Activated CD4-positive, alpha-beta T cell treated with anti-CD3 and anti-CD28 coated beads, Interleukin-2, amount 50 U/mL, for 16 hours (primary cell): ENCODE measurements at regions not wholly inside any gene's neighbourhood (a gene's known extent, or its start where the extent isn't known, plus 50 kb on each side); places are given as distances from the start of the nearest gene placed in this dataset.

ENCODE experiments used
- DNase-seq: peaks from one replicate; pipeline ENCODE4 v3.0.0-alpha.2; 2020

- DNase-seq: peak; percentile 63
Measured at GRCh38 chr13:99859178-99860177, 112.1 kb downstream of the ZIC5 start.

DNA sequence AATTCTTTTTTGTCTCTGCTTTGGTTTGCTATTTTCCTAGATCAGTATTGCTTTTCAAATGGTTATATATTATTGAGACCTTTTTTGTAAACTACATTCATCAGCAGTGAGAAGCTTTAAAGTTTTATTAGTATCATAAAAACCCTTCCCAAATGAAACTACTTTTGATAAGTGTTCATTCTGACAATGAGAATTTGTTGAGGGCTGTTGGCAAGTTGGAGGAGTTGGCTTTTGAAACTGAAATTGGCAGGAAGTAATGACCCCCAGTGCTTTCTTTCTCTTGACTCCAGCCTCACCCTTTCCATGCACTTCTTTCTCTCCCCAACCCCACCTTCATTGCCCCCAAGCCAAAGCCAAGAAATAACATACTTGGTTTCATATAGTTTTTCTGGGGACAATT, 113.8 kb downstream of the ZIC5 start:
- DNase-seq: no peak

DNA sequence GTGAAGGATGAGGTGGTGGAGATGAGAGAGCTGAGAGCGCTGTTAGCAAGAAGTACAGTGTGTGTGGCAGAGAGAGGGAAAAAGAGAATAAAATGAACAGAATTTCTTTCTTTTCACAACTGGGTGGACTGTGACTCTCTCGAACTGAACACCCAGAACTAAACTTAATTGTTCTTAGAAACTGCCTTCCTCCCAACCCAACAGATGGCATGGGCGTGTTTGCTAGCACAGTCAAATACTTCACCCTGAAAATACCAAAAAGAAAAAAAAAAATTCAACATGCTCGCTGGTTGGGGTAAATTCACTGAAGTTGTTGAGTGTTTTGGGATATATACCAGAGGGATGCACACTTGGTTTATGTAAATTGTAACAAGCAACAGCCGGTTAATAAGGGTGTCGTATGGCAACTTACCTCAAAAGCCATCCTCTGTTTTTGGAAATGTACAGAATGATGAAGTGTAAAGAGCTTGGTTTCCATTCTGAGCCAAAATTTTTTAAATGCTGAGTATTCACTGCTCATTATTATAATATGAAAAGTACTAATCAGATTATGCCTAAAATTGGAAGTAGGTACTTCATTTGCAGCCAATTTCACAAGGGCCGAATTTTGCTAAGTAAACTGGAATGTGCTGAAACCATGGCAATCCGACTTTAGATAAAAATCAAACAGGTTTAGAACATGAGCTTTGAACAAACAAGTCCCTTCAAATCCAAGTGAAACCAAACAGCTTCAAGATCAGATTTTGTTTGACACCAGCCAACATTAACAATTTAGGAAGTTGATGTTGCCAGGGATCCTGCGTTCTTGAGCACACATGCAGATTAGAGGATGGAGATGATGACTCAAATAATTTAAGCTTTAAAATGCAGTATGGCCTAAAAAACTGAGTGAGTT, 115.8 kb downstream of the ZIC5 start:
- DNase-seq: no peak

- no peak for DNase-seq
Measured at GRCh38 chr13:99854366-99854765, 117.2 kb downstream of the ZIC5 start.

DNA sequence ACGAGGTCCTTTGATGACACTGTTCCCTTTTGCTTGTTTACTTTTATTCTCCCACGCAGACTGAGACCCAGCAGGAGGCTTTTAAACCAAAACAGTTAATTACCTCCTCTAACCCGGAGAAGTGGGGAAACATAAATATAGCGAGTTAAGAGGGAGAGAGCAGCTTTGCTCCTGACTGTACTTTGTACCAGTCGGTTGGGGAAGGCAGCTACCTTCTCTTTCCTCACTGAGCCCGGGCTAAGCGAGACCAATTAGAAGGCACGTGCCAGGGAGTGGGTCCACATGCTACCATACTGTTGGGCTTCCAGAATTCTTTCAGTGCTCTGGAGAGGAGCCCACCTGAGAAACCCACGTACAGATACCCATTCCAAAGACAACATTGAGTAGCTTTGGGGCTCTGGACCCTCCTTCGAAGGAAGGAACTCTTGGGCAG, 124.2 kb downstream of the ZIC5 start:
- DNase-seq: no peak

GRCh38 chr13:99845161-99845874, 126.2 kb downstream of the ZIC5 start:
- DNase-seq: no peak

- no peak for DNase-seq
Measured at GRCh38 chr13:99844421-99844820, 127.1 kb downstream of the ZIC5 start.

DNA sequence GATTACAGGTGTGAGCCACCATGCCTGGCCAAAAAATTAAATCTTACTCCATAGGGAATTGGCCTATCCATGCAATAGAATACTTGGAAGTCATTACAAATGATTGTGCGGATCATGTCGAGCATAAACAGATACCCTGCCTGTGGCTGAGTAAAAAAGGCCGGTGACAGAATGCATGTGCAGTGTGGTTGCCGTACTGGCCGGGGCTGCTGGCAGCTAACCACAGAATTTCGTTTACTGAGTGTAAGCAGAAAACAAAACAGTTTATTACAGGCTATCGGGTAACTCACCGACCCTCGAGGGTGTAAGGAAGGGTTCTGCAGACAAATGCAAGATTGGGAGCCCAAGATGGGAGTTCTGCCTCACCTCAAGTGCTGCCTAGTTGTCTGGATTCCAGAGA, 127.7 kb downstream of the ZIC5 start:
- no peak for DNase-seq

DNA sequence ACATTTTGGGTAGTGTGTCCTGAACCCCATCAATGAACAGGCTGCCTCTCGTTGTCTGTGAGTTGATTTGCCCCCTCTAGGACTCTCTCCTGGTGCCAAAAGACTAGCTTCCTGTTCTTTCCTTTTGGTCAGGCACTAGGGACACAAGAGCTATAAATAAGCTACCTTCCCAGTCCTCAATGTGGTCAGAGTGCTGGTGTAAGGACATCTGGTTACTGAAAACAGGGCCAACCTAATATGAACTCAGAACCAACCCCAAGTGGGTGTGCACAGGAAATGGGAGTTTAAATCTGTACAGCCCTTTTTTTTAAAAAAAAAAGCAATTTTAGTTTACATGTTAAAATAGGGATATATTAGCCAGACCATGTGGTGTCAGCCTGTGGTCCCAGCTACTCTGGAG, 129.2 kb downstream of the ZIC5 start:
- no peak for DNase-seq

DNA sequence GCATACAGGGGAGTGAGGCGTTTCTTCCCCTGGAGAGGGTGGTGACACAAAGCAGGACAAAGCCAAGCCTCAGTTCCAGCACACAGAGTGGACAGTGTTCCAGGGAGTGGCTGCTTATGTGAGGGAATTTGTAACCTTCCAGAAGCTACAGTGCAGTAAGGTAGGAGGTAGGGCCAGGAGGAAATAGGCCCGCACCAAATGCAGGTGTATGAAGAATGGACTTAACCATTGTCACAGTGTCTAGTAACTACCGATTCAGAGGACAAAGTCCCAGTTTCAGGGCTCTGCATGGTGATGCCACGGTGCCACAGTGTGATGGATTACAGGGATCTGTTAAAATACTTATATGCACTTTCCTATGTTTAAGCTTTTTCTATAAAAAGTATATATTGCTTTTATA, 135.3 kb downstream of the ZIC5 start:
- no peak for DNase-seq

DNA sequence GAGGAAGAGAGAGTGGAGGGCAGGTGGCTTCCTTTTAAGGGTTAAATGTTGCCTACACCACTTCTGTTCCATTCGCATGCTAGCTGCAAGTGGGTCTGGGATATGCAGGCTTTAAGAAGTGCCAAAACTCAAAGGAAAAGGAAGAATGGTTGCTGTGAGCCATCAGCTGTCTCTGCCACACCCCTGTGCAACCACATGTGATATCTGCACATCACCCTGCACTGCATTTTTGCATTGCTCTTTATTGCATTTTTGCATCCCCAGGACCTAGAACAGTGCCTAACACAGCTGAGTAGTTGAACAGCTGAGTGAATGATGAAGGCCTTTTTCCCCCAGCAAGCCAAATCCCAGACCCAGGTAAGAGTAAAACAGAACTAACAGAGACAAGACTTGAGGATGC, 136.1 kb downstream of the ZIC5 start:
- DNase-seq: no peak

DNA sequence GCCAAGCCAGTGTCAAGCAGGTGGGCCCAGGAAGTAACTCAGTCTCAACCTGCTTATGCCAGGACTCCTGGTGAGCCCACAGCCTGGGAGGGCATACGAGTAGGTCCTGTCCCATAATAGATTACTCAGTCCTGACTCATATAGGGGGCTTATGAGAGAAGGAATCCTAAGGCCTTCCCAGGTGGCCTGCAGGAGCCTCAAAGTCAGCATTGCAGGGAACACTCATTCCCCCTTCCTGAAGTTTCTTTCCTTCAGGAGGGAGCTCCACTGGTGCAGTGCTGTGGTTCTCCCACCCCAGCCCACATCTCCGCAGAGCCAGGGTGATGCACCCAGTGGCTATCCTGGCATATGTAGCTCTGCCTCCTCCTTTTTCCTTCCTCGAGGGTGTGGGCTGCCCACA, 137.3 kb downstream of the ZIC5 start:
- DNase-seq: no peak

DNA sequence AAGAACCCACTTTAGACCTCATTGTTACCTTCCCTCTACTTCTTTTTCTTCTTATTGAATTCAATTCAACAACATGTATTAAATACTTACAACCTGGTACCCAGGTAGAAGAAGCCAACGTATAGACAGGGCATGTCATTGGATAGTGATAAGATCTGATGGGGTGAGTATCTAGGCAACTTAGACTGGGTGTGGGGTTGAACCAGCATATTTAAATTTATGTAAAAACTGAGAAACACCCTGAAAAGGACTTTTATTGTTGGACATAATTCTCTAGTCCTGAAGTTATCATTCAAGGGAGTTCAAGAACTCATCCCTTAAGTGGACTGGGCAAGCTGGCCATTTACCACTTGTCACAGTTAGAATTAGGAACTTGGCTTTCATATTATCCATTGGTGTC, 139.2 kb downstream of the ZIC5 start:
- DNase-seq: no peak

GRCh38 chr13:99830931-99831330, 140.6 kb downstream of the ZIC5 start:
- DNase-seq: no peak

- DNase-seq: no peak
Measured at GRCh38 chr13:99829593-99830239, 141.9 kb downstream of the ZIC5 start.

GRCh38 chr13:99829161-99829560, 142.4 kb downstream of the ZIC5 start:
- DNase-seq: no peak

DNA sequence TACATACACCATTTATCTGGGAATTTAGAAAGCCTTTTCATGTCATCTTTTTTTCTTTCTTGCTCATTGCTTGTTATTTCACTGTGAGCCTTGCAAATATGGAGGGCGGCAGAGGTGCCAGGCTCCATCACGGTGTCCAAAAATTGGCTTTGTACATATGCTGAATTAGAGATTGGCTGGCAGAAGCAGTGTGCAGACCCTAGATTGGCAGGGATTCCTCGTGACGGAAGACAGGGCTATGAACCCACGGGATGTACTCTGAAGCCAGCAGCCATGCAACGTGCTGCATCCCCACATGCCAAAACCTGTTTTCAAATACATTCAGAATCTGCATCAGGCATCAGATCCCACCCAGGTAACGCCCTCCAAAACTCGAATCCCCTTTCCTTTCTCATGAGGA, 142.8 kb downstream of the ZIC5 start:
- DNase-seq: no peak

DNA sequence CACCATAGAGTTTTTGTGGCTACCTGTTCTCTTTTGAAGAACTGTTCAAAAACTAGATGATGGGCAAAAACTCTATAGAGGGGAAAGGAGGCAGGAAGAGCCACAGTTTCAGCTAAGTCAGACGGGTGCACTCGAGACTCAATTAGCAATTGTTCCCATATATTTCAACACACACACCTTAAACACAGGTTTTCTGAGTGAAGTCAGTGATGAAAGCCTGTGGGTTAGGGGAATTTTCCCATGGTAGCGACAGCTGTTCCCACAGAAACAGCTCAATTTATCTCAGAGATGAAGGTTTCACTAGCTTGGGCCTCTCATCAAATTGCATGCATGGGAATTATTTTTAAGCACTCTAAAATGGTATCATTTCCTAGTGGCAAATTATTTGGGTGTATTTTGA, 143.4 kb downstream of the ZIC5 start:
- DNase-seq: no peak

GRCh38 chr13:99827011-99827772, 144.4 kb downstream of the ZIC5 start:
- no peak for DNase-seq

DNA sequence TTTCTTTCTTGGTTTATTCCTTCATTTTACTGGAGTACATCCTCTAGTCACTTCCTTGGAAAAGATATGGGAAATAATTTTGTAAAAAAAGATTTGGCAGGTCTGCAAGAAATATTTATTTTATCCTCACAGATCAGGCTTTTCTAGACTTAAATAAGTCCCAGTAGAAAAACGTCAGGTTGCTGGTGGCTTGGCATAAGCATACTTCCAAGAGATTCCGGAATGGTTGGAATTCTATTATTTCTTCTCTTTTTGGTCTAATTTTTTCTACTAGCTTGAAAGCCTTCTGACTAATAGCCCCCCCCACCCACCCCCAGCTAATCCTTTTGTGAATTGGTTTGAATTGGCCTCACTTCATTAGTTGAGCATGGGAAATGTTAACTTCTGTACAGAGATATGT, 147.6 kb downstream of the ZIC5 start:
- DNase-seq: no peak

DNA sequence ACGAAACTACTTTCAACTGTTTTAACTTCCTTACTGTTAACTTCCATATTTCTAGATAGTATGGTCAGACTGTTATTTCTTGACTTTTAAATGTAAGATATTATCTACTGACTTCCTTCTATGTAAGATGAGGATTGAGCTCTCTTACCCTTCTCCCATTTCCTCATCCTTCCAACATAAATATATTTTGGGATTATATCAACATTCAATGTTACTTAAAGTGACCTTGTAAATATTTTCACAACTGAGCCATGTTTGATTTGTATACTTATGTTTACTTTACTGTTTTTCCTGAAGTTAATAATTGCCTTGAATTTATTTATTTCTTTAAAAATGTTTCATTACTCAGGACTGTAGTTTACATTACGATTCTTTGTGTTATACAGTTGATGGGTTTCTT, 148.7 kb downstream of the ZIC5 start:
- DNase-seq: no peak

GRCh38 chr13:99821741-99822140, 149.8 kb downstream of the ZIC5 start:
- DNase-seq: no peak
